ENCODE measurements at regions not wholly inside any gene's neighbourhood (a gene's known extent, or its start where the extent isn't known, plus 50 kb on each side); places are given as distances from the start of the nearest gene placed in this dataset.

DNA sequence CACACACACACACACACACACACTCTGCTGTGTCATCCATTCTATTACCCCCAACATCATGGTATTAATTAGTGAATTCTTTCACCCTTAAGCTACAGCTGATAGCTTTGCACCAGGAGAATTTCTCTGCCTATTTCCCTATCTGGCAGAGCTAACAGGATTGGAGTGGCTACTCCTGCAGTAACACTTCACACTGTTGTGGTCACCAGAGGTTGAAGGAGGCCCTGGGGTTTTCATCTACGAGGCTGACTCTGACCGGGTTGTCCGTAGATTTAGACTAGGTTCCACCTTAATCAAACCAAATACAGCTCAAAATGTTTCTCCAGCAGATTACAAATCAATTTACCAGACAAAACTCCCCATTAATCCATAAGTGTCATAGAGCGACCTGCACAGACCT lies 69.2 kb upstream of the RIPOR2 start:
- in situ Hi-C loops (cut with MboI; ENCODE audit: low sequenced_read_pairs, unreplicated experiment): no loop called here
- DNase-seq (ENCODE audit: low spot score): no peak
- TF ChIP-seq, protein P1, sequence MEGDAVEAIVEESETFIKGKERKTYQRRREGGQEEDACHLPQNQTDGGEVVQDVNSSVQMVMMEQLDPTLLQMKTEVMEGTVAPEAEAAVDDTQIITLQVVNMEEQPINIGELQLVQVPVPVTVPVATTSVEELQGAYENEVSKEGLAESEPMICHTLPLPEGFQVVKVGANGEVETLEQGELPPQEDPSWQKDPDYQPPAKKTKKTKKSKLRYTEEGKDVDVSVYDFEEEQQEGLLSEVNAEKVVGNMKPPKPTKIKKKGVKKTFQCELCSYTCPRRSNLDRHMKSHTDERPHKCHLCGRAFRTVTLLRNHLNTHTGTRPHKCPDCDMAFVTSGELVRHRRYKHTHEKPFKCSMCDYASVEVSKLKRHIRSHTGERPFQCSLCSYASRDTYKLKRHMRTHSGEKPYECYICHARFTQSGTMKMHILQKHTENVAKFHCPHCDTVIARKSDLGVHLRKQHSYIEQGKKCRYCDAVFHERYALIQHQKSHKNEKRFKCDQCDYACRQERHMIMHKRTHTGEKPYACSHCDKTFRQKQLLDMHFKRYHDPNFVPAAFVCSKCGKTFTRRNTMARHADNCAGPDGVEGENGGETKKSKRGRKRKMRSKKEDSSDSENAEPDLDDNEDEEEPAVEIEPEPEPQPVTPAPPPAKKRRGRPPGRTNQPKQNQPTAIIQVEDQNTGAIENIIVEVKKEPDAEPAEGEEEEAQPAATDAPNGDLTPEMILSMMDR (IDR thresholded peaks at IDR 0.05; ENCODE audit: borderline replicate concordance, control extremely low read depth, extremely low read depth, insufficient read depth, missing control alignments): no peak

DNA sequence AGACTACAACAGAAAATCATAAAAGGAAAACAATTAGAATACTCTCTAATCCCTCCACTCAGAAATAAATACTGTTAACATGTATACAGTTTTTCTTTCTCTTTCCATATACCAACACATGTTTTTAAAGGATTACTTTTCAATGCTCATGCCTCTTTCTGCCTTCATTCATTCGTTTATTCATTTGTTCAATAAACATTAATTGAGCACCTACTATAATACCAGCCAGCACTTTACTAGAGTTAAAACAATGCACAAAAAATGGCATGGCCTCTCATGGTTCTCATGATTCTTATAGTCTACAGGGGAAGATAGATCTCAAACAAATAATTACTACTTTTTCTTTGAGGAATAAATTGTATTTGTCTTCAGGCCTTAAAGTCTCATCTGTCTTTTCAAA lies 70.3 kb upstream of the RIPOR2 start:
- TF ChIP-seq, protein P1 (IDR thresholded peaks at IDR 0.05; ENCODE audit: borderline replicate concordance, control extremely low read depth, extremely low read depth, insufficient read depth, missing control alignments): no peak
- DNase-seq (ENCODE audit: low spot score): no peak
- in situ Hi-C loops (cut with MboI; ENCODE audit: low sequenced_read_pairs, unreplicated experiment): no loop called here

DNA sequence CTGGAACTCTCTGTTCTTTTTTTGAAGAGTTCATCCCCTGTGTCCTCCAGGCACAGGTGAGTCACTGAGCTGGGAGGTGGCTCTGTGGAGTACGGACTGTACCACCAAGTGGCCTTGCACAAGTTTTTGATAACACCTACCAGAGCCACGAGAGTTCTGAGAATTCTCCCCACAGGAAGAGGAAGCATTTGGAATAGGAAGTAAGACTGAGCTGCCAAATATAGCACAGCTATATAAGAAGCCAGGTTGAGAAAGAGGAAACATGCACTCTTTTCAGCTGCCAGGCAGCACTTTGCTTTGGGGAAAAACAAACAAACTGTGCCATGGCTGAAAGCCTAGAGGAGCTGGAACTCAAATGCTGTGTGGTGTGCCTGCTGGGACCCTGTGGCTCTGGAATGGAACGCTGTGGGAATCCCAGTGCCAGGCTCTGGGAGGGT lies 70.8 kb upstream of the RIPOR2 start:
- DNase-seq (ENCODE audit: low spot score): no peak
- in situ Hi-C loops (cut with MboI; ENCODE audit: low sequenced_read_pairs, unreplicated experiment): no loop called here
- TF ChIP-seq, protein P1 (IDR thresholded peaks at IDR 0.05; ENCODE audit: borderline replicate concordance, control extremely low read depth, extremely low read depth, insufficient read depth, missing control alignments): no peak

DNA sequence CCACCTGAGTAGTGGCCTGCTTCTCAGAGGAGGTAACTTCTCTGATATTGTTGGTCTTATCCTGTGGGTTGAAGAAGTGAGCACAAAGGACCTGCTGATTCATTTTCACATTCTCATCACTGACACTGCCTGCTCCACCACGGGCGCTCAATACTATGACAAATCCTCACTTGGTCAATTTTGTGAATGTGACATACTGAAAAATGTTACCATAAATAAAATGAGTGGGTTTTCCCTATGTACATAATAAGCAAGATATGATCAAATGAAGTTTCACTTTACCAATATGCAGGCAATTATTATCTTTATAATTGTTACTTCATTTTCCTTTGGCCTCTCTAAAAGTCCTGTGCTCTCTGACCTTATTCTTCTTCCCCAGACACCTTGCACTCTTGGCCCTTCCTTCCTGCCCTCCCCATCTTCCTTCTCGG lies 71.5 kb upstream of the RIPOR2 start:
- in situ Hi-C loops (cut with MboI; ENCODE audit: low sequenced_read_pairs, unreplicated experiment): no loop called here
- TF ChIP-seq, protein P1 (IDR thresholded peaks at IDR 0.05; ENCODE audit: borderline replicate concordance, control extremely low read depth, extremely low read depth, insufficient read depth, missing control alignments): no peak
- DNase-seq (ENCODE audit: low spot score): peak; percentile 62

DNA sequence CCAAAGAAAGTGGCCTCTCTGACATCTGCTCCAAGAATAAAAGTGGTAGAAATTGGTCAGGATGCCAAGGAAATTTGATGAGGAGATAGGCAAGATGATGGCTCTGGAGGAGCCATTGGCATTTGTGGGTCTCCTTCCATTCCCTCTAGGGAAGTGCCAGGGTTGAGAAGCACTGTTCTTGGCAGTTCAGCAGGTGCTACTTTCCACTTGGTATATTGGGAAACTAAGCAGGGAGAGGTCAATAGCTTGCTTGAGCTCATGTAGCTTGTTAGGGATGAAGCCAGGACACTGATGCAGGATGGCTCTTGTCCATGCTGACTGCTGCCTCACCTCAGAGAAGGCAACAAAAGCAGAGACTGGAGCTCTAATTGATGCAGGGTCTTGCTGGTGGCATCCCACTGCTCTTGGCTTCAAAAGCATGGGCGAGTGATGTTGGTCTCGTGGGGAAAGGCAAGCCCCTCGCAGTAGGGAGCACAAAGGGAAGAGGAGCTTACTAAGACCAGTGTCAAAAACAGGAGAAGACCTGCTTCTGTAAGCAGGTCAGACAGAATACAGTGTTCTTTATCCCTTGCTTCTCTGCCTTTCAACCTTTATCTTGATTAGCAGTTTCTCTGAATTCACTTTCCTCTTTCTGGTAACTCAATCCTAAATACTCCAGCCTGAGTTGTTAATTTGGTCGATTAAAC lies 73.1 kb upstream of the RIPOR2 start:
- TF ChIP-seq, protein P1 (IDR thresholded peaks at IDR 0.05; ENCODE audit: borderline replicate concordance, control extremely low read depth, extremely low read depth, insufficient read depth, missing control alignments): no peak
- in situ Hi-C loops (cut with MboI; ENCODE audit: low sequenced_read_pairs, unreplicated experiment): no loop called here

DNA sequence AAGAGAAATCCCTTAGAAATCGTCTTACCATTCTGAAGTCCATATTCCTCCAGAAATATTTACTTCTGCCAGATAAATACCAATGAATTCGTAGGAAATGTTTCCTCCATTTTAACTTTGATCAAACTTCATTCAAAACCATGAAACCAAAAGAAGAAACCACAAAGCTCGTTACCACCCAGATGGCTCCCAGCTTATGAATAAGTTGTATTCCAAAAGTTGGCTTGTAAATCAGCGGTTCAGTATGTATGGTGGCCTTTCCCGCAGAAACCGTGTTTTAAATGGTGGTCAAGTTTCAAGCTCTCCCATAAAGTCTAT lies 73.6 kb upstream of the RIPOR2 start:
- in situ Hi-C loops (cut with MboI; ENCODE audit: low sequenced_read_pairs, unreplicated experiment): no loop called here
- DNase-seq (ENCODE audit: low spot score): no peak
- TF ChIP-seq, protein P1 (IDR thresholded peaks at IDR 0.05; ENCODE audit: borderline replicate concordance, control extremely low read depth, extremely low read depth, insufficient read depth, missing control alignments): no peak

More for the DNA sequence above, 73.1 kb upstream of the RIPOR2 start:
- DNase-seq (ENCODE audit: low spot score): no peak
